RWPE1 (cell line): ENCODE measurements at regions not wholly inside any gene's neighbourhood (a gene's known extent, or its start where the extent isn't known, plus 50 kb on each side); places are given as distances from the start of the nearest gene placed in this dataset.

Source experiments
- CTCF ChIA-PET: fragments of 350-600 bp; sonication (Branson Sonifier 250); formaldehyde crosslinking; extraction: SDS; loops from one replicate; lab custom pipeline; 2021; lab: Yijun Ruan, JAX
- POLR2A ChIA-PET: fragments of 400-600 bp; formaldehyde crosslinking; extraction: SDS; loops from one replicate; lab custom pipeline; 2020; ENCODE audit warnings: antibody characterized with exemption; ENCODE audit not compliant: low non-redundant PET; lab: Yijun Ruan, JAX
- DNase-seq: peaks from one replicate; pipeline ENCODE4 v3.0.0; 2012; ENCODE audit warnings: low spot score
- H3K27ac ChIP-seq: fragments of 450-650 bp; 2 replicates; pipeline ENCODE4 v1.5.1; 2017
- TF ChIP-seq, protein P1 (sequence below): fragments of 450-650 bp; conservative IDR thresholded peaks from 2 replicates; pipeline ENCODE4 v1.5.1; 2017; ENCODE audit warnings: low read depth, mild to moderate bottlenecking

DNA sequence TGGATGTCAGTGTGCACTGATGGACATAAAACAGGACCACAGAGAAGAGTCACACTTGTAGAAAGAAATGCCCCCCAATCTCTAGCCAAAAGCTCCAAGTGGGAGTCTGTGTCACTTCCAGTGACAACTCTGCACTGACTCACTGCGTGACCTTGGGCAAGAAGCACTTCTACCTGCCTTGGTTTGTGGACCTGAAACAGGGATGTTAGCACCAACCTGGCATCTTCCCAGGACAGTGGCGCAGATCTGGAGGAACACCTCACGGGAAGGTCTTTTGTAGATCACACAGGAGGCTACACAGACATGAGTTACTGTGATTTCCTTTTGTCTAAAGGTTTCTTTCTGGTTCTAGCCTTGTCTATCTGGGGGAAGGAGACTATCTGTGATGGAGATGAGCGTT is 80.5 kb upstream of the DHRSX start:
- no peak for DNase-seq
- TF ChIP-seq, protein P1, sequence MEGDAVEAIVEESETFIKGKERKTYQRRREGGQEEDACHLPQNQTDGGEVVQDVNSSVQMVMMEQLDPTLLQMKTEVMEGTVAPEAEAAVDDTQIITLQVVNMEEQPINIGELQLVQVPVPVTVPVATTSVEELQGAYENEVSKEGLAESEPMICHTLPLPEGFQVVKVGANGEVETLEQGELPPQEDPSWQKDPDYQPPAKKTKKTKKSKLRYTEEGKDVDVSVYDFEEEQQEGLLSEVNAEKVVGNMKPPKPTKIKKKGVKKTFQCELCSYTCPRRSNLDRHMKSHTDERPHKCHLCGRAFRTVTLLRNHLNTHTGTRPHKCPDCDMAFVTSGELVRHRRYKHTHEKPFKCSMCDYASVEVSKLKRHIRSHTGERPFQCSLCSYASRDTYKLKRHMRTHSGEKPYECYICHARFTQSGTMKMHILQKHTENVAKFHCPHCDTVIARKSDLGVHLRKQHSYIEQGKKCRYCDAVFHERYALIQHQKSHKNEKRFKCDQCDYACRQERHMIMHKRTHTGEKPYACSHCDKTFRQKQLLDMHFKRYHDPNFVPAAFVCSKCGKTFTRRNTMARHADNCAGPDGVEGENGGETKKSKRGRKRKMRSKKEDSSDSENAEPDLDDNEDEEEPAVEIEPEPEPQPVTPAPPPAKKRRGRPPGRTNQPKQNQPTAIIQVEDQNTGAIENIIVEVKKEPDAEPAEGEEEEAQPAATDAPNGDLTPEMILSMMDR: no peak
- ChIA-PET POLR2A (no interaction called here), CTCF (no interaction called here)
- no peak overlapping the region for H3K27ac ChIP-seq

DNA sequence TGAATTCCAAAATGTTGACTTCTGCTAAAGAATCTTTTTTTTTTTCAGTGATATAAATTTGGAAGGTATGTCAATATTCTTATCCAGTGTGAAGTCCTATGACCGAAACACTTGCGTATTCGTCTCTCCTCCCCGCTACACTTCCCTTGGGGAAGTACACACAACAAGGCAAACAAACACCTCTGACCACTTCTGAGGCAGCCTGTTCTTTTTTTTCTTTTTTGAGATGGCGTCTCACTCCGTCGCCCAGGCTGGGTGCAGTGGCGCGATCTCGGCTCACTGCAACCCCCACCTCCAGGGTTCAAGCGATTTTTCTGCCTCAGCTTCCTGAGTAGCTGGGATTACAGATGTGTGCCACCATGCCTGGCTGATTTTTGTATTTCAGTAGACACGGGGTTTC is 78.1 kb upstream of the DHRSX start:
- POLR2A ChIA-PET: no interaction called here

DNA sequence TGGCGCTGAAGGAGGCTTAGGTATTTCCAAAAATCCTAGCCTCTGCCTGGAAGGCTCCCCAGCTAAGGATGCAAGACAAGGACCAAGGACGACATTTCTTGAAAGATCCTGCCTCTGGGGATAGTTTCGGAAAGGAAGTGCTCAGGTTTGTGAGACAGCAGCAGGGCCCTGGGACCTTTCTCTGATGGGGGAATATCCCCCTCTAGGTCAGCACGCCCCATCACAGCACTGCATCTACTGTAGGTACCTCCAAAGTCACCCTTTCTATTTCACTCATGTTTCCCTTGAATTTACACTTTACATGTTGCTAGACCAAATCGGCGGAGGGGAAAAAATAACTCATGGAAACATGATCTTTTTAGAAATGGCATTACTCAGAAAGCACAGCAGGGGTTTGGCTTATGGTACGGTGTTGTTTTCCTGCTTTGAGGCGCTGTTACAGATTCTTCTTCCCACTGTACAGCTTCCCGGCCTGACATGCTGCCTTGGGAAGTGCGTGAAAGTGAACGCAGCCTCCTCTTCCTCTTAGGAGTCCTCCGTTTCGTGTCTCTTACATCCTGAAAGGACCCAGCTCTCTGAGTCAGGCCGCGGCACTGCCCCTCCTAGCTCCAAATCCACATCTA is 77.2 kb upstream of the DHRSX start:
- ChIA-PET CTCF (no interaction called here), POLR2A (no interaction called here)
- H3K27ac ChIP-seq: no peak overlapping the region
- TF ChIP-seq, protein P1: no peak
- DNase-seq: no peak

More for the DNA sequence above, 78.1 kb upstream of the DHRSX start:
- CTCF ChIA-PET: no interaction called here
- TF ChIP-seq, protein P1: no peak
- no peak overlapping the region for H3K27ac ChIP-seq
- no peak for DNase-seq

DNA sequence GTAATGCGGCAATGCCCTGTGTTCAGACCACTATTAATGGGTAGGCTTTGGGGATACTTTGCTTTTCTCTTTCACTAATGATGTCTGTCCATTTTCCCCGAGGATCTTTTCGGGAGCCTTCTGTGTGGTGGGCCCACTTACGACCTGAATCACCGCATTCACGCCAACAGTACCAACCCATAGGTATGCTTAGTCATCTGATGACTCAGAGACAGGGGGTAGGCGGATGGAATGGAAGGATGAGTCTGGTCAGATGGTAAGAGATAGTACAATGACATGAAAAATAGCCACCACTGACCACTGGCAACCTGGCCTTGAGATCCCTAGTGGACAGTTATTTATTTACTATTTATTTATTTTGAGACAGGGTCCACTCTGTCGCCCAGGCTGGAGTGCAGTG is 76.0 kb upstream of the DHRSX start:
- TF ChIP-seq, protein P1: no peak
- POLR2A ChIA-PET: no interaction called here
- no peak overlapping the region for H3K27ac ChIP-seq
- CTCF ChIA-PET: no interaction called here
- DNase-seq: peak; percentile 44

DNA sequence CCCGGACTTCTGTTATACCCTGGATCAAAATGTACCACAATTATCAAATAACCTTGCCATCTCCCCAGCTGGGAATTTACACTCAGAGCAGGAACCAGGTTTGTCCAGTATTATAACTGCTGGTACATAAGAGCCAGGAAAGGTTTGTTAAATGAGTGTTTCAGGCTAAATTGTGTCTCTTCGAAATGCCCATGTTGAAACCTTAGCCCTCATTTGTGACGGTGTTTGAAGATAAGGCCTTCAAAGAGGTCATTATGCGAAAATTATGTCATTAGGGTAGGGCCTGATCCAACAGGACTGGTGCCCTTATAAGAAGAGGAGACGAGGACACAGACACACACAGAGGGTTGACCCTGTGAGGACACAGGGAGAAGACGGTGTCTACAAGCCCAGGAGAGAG is 73.5 kb upstream of the DHRSX start:
- H3K27ac ChIP-seq: no peak overlapping the region
- no peak for DNase-seq
- CTCF ChIA-PET: no interaction called here
- POLR2A ChIA-PET: no interaction called here
- TF ChIP-seq, protein P1: no peak

DNA sequence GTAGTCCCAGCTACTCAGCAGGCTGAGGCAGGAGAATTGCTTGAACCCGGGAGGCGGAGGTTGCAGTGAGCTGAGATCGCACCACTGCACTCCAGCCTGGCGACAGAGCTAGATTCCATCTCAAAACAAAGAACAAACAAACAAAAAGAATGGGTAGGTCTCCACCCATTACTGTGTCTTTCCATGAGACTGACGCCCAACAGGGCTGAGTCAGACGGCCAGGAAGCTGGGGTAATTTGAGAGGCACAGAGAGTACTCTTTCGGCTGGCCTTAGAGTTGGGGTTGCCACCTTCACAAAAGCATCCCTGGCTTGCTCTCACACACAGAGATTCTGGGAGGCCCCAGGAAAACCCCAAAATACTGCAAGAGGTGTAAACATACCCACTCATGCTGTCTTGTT is 72.0 kb upstream of the DHRSX start:
- ChIA-PET CTCF (no interaction called here), POLR2A (no interaction called here)
- DNase-seq: peak; percentile 34
- TF ChIP-seq, protein P1: no peak
- no peak overlapping the region for H3K27ac ChIP-seq
